HG02798 (cell line): ENCODE measurements at regions not wholly inside any gene's neighbourhood (a gene's known extent, or its start where the extent isn't known, plus 50 kb on each side); places are given as distances from the start of the nearest gene placed in this dataset.
"Not testable (repeated sequence)": the region's sequence is repeated elsewhere in the genome, so short reads cannot be mapped to it uniquely, and the experiment has no call there.

Experiments
- ATAC-seq: cut with Tn5 transposase; IDR thresholded peaks from one replicate; pipeline ENCODE4 v1.9.1; 2021; ENCODE audit warnings: mild to moderate bottlenecking; ENCODE audit not compliant: unreplicated experiment, poor library complexity

DNA sequence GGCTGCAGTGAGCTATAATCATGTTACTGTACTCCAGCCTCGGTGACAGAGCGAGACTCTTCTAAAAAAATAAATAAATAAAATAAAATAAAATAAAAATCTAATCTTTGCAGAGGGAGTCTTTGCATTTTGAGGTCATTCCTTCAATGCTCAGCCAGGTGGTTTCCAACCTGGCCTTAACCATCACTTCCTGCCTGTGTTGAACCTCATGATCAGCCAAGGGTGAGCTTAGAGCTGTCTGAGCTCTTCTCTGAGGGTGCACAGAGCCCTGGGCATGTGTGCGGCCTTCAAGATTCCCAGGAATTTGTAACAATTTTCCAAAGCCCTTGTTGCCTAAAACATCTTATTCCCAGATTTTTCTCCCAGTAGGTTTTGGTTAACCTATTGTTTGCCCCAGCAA lies 94.3 kb downstream of the KCNJ12 start:
- ATAC-seq = not testable (repeated sequence)

DNA sequence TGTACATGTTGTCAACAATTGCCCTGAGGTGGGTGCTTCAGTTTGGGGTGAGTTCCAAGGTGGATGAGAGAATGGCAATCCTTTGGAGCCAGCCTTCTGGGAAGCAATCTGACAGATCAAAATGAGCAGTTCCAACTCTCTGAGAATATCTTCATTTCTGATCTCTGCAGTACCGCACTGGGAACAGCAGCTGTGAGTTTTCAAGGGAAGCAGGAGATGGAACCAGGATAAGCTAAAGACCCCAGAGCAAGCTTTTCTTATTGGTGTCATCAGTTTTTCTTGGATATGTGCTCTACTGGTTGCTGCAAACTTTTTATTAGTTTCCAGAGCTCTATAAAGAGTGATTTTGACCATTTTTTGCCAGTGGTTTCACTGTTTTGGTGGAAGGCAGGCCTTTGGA lies 94.7 kb downstream of the KCNJ12 start:
- no peak for ATAC-seq

DNA sequence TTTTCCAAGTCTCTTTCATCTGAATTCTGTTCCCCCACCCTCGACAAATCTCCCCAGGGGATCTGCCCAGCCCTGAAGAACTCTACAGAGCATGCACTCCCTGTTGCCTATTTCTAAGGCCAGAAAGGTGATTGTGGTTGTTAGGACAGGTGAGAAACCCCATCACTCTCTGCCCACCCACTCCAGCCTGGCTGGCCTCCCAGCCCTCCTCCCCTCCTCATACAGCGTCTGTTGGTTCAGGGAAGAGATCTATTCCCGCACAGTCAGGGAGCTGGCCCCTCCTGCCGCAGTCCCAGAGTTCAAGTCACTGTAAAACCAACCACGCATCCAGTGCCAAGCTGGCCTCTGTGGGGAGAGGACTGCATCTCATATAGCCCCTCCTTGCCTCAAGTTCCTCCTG lies 98.7 kb downstream of the KCNJ12 start:
- no peak for ATAC-seq

DNA sequence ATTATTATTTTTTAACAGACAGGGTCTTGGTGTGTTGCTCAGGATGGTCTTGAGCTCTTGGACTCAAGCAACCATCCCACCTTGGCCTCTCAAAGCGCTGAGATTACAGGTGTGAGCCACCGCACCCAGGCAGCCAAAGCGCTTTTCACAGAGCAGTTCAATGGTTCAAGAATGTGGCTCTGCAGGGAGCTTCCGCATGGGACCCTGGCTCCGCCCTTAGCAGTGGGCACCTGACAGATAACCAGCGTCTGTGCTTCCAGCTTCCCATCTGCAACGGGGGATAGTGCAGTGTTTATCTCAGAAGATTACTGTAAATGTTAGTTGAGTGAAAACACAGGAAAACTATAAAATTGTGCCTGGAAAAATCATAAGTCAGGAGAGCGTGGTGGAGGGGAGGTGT lies 99.4 kb downstream of the KCNJ12 start:
- no peak for ATAC-seq

DNA sequence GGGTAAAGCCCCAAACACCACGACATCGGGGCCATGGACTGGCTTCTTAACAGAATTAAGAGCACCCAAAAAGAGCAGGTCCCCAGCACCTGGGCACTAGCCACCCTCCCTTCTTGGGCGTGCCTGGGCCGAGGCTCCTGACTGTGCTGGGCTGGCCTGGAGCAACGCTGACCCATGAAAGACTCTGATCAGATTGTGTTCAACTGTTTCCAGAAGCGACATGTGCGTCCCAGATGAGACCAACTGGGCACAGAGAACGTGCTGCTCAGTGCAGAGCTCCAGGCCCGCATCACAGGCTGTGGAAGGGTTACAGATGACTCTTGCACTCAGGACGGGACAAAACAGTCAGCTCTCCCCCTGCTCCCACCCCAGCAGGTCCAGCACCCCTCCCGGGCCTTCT lies 100.7 kb downstream of the KCNJ12 start:
- no peak for ATAC-seq

DNA sequence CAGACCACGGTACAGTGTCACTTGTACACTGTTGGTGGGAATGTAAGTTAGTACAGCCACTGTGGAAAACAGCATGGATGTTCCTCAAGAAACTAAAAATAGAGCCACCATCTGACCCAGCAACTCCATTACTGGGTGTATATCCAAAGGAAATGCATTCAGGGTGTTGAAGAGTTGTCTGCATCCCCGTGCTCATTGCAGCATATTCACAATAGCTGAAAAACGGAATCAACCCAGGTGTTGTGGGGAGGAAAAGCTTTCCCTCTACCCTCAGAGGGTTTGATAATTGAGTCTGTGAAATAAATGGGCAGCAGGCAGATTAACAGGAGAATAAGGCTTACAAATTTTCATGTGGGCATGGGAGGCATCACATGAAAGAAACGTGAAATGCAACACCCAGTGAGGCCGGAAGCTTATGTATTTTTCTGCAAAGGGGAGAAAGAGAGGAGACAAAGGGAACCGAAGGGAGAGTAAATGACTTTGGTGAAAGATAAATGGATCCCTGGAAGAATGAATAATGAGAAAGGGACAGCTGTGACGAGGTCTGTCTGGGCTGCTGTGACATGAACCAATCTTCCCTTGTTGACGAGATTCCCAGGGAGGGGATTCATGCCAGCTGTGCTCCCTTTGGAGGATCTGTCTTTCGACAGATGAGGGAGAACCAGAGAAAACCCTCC lies 106.2 kb downstream of the KCNJ12 start:
- no peak for ATAC-seq

DNA sequence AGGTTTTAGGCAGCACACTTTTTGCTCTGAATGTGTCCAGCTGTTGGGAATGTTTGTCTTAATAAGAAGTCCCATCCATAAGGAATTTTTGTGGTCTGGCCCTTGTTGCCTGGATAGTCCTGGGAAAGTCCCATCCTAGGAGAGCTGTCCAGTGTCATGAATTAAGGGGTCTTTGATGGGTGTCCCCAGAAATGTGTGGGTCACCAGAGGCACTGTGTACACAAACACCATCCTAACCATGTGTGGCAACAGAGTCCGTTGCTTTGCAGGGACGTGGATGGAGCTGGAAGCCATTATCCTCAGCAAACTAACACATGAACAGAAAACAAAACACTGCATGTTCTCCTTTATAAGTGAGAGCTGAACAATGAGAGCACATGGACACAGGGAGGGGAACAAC lies 111.9 kb downstream of the KCNJ12 start:
- ATAC-seq = not testable (repeated sequence)

DNA sequence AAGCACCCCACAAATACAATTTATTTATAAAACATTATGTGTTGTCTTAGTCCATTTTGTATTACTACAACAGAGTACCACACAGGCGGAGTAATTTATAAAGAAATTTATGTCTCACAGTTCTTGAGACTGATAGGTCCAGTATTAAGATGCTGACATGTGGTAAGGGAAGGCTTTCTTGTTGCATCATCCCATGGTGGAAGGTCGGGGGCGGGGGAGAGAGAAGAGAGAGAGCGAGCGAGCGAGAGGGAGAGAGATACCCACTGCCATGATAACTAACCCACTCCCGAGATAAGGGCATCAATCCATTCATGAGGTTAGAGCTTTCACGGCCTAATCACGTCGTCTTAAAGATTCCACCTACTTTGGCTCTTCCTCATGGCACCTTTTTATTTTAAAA lies 117.8 kb downstream of the KCNJ12 start:
- no peak for ATAC-seq

DNA sequence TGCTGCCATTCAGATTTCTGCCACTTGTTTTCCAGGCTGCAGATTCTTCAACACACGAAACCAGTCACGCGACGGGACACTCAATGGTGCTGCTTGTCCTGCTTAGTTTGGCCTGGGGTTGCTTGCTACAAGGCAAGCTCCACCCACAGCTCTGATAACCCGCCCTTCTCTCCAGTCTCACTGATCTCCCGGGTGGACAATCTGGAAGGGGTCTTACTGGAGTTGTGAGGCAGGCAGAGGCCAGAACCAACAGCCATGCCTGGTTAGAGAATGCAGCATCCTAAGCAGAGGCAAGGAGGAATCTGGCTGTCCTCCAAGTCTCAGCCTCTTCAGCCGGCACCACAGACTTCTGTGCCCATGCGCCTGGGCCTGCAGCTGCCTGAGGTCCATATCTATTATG lies 119.1 kb downstream of the KCNJ12 start:
- no peak for ATAC-seq

DNA sequence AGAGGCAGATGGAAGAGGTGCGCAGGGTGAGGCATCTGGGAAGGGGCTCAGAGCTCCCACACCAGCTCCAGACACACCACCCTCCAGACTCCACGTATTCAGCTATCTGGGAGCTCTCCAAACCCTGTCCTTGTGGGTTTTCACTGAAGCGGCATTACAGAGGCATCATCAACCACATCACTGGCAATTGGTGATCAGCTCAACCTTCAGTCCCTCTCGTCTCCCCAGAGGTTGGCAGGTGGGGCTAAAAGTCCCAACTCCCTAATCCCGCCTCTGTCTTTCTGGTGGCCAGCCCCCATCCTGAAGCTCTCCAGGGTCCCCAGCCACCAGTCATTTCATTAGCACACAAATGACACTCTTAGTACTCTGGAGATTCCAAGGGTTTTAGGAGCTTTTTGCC lies 123.9 kb downstream of the KCNJ12 start:
- no peak for ATAC-seq

DNA sequence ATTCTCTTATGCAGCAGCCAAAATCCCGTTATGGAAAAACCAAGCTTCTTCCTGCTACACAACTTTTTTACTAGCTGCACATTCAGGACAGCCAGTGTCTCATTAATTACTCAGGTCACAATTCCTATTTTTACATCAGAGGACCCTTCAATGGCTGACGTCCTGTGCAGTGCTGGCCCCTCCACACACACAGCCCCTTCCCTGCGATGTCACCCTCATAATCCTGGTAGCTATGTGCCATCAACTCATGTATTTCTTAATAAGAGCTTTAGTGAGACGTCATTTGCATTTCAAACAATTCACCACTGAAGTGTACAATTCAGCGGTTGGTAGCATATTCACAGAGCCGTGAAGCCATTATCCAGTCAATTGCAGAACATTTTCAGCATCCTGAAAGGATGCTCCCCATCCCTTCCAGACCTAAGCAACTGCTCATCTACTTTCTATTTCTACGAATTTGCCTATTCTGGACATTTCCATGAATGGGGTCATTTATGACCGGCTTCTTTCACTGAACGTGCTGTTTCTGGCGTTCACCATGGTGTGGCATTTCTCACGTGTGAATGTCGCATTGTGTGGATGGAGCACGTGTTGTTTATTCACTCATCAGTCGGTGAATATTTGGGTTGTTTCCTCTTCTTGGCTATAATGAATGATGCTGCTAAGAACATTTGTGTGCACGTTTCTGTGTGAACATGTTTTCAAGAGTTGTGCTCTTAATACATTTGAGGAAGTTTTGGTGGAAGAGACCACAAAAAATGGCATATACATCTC lies 126.0 kb downstream of the KCNJ12 start:
- not testable (repeated sequence) for ATAC-seq

DNA sequence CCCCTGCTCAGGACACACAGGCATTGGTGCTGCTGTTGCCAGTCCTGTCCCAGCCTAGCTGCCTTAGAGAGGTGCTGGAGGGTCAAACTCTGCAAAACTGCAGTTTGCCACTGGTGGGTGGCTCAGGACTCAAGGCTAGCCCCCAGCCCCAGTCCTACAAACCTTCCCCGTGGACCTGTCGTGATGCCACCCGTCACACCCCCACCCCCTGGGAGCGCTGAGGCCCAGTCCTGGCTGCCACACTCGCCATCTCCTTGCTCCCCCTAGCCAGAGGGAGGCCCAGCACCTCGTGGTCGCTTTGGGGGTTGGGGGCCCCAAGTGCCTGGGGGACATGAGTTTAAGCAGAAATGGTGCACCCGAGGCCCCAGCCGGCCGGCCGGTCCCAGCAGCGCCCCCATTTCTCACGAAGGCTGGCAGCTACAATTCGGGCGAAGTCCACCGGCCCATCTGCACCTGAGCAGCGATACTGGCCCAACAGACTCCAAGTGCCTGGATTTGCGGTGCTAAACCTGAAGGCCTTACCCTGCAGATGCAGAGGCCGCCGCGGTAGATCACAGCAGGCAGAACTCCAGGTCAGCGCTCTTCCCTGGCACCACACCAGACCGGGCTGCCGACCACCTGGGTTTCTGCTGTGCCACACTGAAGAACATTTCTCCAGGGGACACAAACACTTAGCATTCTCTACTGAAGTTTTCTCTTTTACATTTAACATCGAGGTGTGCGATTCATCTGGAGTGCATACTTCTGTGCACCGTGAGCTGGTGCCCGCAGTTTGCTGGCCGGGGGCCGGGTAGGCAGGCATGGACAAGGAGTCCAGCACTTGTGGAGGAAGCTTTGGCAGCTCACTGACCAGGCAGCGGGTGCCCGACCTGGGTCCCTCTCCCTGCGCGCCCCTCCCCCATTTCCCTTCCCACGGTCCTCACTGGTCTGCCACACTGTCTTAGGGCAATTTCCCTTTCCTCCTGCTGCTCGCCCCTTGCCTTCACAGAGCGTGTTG lies 130.0 kb downstream of the KCNJ12 start:
- no peak for ATAC-seq

DNA sequence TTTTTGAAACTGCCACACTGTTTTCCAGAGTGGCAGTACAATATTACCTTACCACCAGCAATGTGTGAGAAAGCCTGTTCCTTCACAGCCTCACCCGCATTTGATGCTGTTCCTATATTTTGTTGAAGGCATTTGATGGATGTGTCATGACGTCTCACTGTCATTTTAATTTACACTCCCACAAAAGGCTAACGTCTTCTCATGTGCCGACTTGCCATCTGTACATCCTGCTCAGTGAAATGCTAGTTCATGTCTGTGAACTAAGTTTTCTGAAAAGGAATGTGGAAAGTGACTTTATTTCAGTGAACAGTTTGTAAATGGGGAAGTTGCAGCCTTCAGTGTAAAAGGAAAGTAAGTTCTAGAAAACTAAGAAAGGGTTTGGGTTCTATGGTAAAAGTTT lies 131.6 kb downstream of the KCNJ12 start:
- ATAC-seq = not testable (repeated sequence)

DNA sequence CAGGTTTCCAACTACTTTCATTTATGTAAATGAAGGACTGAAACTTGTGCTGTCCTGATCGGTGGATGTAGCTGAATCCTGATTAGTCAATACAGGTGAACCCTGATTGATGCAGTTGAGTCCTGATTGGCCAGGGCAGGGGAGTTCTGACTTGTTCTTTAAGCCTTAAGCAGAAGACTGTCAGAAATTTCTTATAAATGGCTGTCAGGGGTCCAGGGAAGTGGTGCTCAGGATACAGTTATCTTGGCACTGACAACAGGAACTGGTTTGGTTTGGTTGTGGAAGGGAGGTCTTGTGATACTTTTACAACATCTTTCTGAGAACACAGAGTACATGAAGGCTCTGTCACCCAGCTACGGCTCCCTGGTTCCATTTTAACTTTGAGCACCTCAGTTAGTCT lies 132.1 kb downstream of the KCNJ12 start:
- no peak for ATAC-seq

DNA sequence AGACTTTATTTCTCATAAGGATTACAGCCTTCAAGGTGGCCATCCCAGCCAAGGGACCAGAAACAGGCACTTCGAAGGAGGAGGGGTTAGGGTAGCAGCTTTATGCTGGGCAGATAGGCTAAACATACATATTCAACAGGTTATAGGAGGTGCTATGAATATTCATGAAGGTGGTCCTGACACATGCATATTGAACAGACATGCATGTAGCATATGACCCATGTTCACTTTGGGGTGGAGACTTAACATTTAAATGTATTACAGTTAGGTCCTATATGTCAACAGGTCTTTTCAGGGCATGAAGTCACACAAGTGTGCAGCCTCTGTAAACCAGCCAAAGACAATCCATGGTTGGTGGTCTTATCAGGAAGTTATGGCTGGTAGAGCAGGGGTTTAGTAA lies 133.2 kb downstream of the KCNJ12 start:
- ATAC-seq = not testable (repeated sequence)

DNA sequence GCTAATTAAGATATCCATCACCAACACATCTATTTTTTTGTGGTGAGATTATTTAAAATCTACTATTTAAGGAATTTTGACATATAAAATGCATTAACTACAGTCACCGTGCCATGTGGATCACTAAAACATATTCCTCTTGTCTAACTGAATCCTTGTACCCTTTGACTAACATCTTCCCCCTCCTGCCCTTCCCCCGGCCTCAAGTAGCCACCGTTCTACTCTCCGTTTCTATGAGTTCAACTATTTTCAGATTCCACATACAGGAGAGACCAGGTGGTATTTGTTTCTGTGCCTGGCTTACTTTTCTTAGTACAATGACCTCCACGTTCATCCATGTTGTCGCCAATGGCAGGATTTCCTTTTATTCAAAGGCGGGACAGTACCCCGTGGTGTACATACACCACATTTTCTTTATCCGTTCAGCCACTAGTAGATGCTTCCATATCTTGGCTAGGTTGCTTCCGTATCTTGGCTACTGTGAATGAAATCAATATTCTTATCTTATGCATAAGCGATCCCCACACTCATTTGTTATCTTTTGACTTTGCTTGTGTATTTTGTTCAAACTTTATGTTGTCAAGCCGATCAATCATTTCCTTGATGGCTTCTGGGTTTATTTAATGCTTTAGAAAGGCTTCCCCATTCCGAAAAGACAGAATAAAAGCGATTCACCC lies 134.7 kb downstream of the KCNJ12 start:
- no peak for ATAC-seq

DNA sequence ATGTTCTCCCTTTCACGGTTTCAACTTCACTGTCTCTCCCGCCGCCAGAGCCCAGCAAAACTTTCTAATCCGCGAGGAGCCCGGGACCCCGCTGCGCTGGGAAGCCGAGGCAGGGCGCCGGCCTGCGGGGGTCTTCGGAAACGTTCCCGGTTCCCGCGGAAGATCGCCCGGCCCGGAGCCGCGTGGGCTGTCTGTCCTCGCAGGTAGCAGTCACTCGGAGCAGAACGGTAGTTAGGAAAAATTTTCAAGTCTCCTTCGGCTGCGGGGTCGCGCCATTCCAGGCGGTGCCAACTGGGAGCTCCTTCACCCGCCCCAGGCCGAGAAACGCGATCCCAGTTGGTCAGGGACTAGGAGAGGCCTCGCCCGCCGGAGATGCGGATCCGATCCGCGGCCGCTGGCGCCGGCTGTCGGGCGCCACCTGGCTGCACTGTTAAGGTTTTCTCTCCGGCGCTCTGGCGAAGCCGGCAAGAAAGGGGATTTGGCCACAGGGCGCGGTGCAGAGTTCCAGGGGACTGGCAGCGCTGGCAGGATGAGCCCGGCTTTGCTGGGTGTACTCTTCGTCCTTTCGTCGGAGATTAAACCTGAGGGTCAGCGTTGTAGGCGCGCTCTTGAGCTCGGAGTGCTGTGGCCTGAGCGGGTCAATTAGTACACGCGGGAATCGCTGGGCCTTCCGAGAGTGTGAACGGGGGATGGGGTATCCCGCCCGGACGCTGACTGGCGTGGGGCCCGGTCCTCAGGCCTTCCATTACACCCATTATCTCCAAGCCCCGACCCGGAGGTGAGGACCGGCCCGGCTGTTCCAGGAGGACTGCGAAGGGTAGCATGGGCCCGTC lies 135.4 kb downstream of the KCNJ12 start:
- peak; percentile 66 for ATAC-seq

DNA sequence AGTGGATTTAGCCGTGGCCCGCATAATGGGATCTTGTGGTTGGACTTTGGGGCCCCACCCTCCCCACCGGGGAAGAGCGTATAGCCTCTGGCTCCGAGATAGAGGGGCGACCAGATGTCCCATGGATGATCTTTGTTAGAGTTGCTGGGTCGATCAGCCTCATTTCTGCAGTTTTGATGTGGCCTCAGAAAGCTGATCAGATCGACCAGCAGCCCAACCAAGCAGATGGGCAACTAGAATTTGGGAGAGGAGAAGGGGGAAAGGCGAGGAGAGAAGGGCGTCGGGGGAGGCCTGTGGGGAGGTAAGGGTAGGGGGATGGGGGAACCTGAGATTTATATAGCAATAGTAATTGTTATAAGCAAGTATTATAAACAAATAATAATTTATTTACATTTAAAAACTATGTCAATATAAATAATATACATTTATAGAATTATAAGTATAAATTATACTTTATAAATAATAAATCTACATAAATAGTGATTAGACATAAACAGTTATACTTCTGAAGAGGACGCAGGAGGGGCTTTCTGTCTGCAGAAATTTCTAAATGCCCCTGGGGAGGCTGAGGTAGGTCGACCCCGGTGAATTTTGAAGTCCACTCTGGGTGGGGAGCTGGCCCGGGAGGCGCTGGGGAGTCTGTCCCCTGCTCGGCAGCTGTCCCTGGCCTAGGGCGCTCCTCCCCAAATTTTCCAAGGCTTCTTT lies 136.3 kb downstream of the KCNJ12 start:
- no peak for ATAC-seq
